ENCODE measurements at regions not wholly inside any gene's neighbourhood (a gene's known extent, or its start where the extent isn't known, plus 50 kb on each side); places are given as distances from the start of the nearest gene placed in this dataset.
"Not testable (repeated sequence)": the region's sequence is repeated elsewhere in the genome, so short reads cannot be mapped to it uniquely, and the experiment has no call there.

- no peaks in the 10 kb centered on the region for H3K9me3 Mint-ChIP-seq
- no peaks in the 10 kb centered on the region for H3K4me1 Mint-ChIP-seq (ENCODE audit: low read depth)
- H3K36me3 Mint-ChIP-seq (ENCODE audit: low read depth): no peaks in the 10 kb centered on the region
- H3K4me3 Mint-ChIP-seq: no peak overlapping the region
- DNase-seq (ENCODE audit: low spot score): no peak
- H3K27ac Mint-ChIP-seq: no peak overlapping the region
- H3K27me3 Mint-ChIP-seq (ENCODE audit: insufficient read depth): no peaks in the 10 kb centered on the region
- intact Hi-C loops (cut with micrococcal nuclease): no loop called here
Observed at GRCh38 chr2:20113004-20113796, 61.8 kb upstream of the LAPTM4A start.

- H3K4me1 Mint-ChIP-seq (ENCODE audit: low read depth): not testable (repeated sequence)
Observed at GRCh38 chr2:20112361-20112760, 60.9 kb upstream of the LAPTM4A start.

GRCh38 chr2:20111311-20112131 is 60.1 kb upstream of the LAPTM4A start:
- intact Hi-C loops (cut with micrococcal nuclease): no loop called here
- Mint-ChIP-seq H3K36me3 (ENCODE audit: low read depth) (peaks cover 2% of the 10 kb centered on the region), H3K4me1 (ENCODE audit: low read depth) (peaks cover 6% of the 10 kb centered on the region), H3K27me3 (ENCODE audit: insufficient read depth) (peaks cover 3% of the 10 kb centered on the region), H3K4me3 (no peak overlapping the region), H3K27ac (no peak overlapping the region), H3K9me3 (no peaks in the 10 kb centered on the region)
- no peak for DNase-seq (ENCODE audit: low spot score)

More at GRCh38 chr2:20112361-20112760, 60.9 kb upstream of the LAPTM4A start:
- H3K9me3 Mint-ChIP-seq; DNase-seq (ENCODE audit: low spot score); intact Hi-C loops (cut with micrococcal nuclease); H3K36me3 Mint-ChIP-seq (ENCODE audit: low read depth); H3K27me3 Mint-ChIP-seq (ENCODE audit: insufficient read depth); H3K27ac Mint-ChIP-seq; H3K4me3 Mint-ChIP-seq: not testable (repeated sequence)

- no peaks in the 10 kb centered on the region for H3K9me3 Mint-ChIP-seq
- peaks cover 3% of the 10 kb centered on the region for H3K27me3 Mint-ChIP-seq (ENCODE audit: insufficient read depth)
- no peak overlapping the region for H3K27ac Mint-ChIP-seq
- intact Hi-C loops (cut with micrococcal nuclease): no loop called here
- peaks cover 2% of the 10 kb centered on the region for H3K36me3 Mint-ChIP-seq (ENCODE audit: low read depth)
- no peak overlapping the region for H3K4me3 Mint-ChIP-seq
- no peak for DNase-seq (ENCODE audit: low spot score)
- H3K4me1 Mint-ChIP-seq (ENCODE audit: low read depth): peaks cover 9% of the 10 kb centered on the region
Observed at GRCh38 chr2:20110876-20111275, 59.4 kb upstream of the LAPTM4A start.

- H3K4me3 Mint-ChIP-seq: no peak overlapping the region
- no peak for DNase-seq (ENCODE audit: low spot score)
- intact Hi-C loops (cut with micrococcal nuclease): no loop called here
- H3K9me3 Mint-ChIP-seq: no peaks in the 10 kb centered on the region
- peaks cover 3% of the 10 kb centered on the region for H3K27me3 Mint-ChIP-seq (ENCODE audit: insufficient read depth)
- peaks cover 13% of the 10 kb centered on the region for H3K4me1 Mint-ChIP-seq (ENCODE audit: low read depth)
- no peak overlapping the region for H3K27ac Mint-ChIP-seq
- H3K36me3 Mint-ChIP-seq (ENCODE audit: low read depth): peaks cover 2% of the 10 kb centered on the region
Observed at GRCh38 chr2:20110383-20110782, 59.0 kb upstream of the LAPTM4A start.

- H3K9me3 Mint-ChIP-seq: no peaks in the 10 kb centered on the region
- intact Hi-C loops (cut with micrococcal nuclease): no loop called here
- peaks cover 3% of the 10 kb centered on the region for H3K27me3 Mint-ChIP-seq (ENCODE audit: insufficient read depth)
- H3K36me3 Mint-ChIP-seq (ENCODE audit: low read depth): peaks cover 2% of the 10 kb centered on the region
- no peak overlapping the region for H3K4me3 Mint-ChIP-seq
- H3K4me1 Mint-ChIP-seq (ENCODE audit: low read depth): peaks cover 22% of the 10 kb centered on the region
- no peak for DNase-seq (ENCODE audit: low spot score)
- H3K27ac Mint-ChIP-seq: no peak overlapping the region
Observed at GRCh38 chr2:20108655-20109396, 57.4 kb upstream of the LAPTM4A start.

GRCh38 chr2:20107776-20108175 is 56.3 kb upstream of the LAPTM4A start:
- H3K27ac Mint-ChIP-seq: no peak overlapping the region
- peaks cover 2% of the 10 kb centered on the region for H3K36me3 Mint-ChIP-seq (ENCODE audit: low read depth)
- DNase-seq (ENCODE audit: low spot score): no peak
- H3K4me3 Mint-ChIP-seq: no peak overlapping the region
- peaks cover 3% of the 10 kb centered on the region for H3K9me3 Mint-ChIP-seq
- H3K27me3 Mint-ChIP-seq (ENCODE audit: insufficient read depth): peaks cover 5% of the 10 kb centered on the region
- H3K4me1 Mint-ChIP-seq (ENCODE audit: low read depth): peaks cover 22% of the 10 kb centered on the region
- intact Hi-C loops (cut with micrococcal nuclease): no loop called here

GRCh38 chr2:20107352-20107751 is 55.9 kb upstream of the LAPTM4A start:
- DNase-seq (ENCODE audit: low spot score): no peak
- Mint-ChIP-seq H3K4me3 (no peak overlapping the region), H3K36me3 (ENCODE audit: low read depth) (peaks cover 3% of the 10 kb centered on the region), H3K27ac (no peak overlapping the region), H3K27me3 (ENCODE audit: insufficient read depth) (peaks cover 7% of the 10 kb centered on the region), H3K4me1 (ENCODE audit: low read depth) (peaks cover 22% of the 10 kb centered on the region), H3K9me3 (peaks cover 7% of the 10 kb centered on the region)
- intact Hi-C loops (cut with micrococcal nuclease): no loop called here

GRCh38 chr2:20106746-20107145 is 55.3 kb upstream of the LAPTM4A start:
- H3K4me1 Mint-ChIP-seq (ENCODE audit: low read depth): peaks cover 22% of the 10 kb centered on the region
- intact Hi-C loops (cut with micrococcal nuclease): no loop called here
- peaks cover 7% of the 10 kb centered on the region for H3K27me3 Mint-ChIP-seq (ENCODE audit: insufficient read depth)
- peaks cover 3% of the 10 kb centered on the region for H3K36me3 Mint-ChIP-seq (ENCODE audit: low read depth)
- DNase-seq (ENCODE audit: low spot score): peak; percentile 22
- no peak overlapping the region for H3K27ac Mint-ChIP-seq
- peak overlapping the region; percentile 82 for H3K4me3 Mint-ChIP-seq
- H3K9me3 Mint-ChIP-seq: peaks cover 9% of the 10 kb centered on the region

- intact Hi-C loops (cut with micrococcal nuclease): no loop called here
- Mint-ChIP-seq H3K27ac (no peak overlapping the region), H3K36me3 (ENCODE audit: low read depth) (peaks cover 3% of the 10 kb centered on the region), H3K9me3 (peaks cover 9% of the 10 kb centered on the region), H3K4me1 (ENCODE audit: low read depth) (peaks cover 22% of the 10 kb centered on the region), H3K27me3 (ENCODE audit: insufficient read depth) (peaks cover 10% of the 10 kb centered on the region), H3K4me3 (no peak overlapping the region)
- DNase-seq (ENCODE audit: low spot score): no peak
Observed at GRCh38 chr2:20104900-20105545, 53.6 kb upstream of the LAPTM4A start.

GRCh38 chr2:20103530-20103929 is 52.1 kb upstream of the LAPTM4A start:
- H3K27me3 Mint-ChIP-seq (ENCODE audit: insufficient read depth): peaks cover 10% of the 10 kb centered on the region
- H3K4me1 Mint-ChIP-seq (ENCODE audit: low read depth): peaks cover 22% of the 10 kb centered on the region
- H3K27ac Mint-ChIP-seq: no peak overlapping the region
- peaks cover 9% of the 10 kb centered on the region for H3K9me3 Mint-ChIP-seq
- intact Hi-C loops (cut with micrococcal nuclease): no loop called here
- no peak overlapping the region for H3K4me3 Mint-ChIP-seq
- H3K36me3 Mint-ChIP-seq (ENCODE audit: low read depth): peaks cover 3% of the 10 kb centered on the region
- DNase-seq (ENCODE audit: low spot score): no peak

Measured in activated T-helper 1 cell treated with anti-CD3 and anti-CD28 coated beads, Interleukin-12 subunit alpha, Interleukin-12 subunit beta, Interleukin-2, Interleukin-4 antibody, amounts not matched to agents 30 ng/mL and 10 ng/mL and 1 ng/mL, durations not matched to agents 14 hours and 24 hours and 36 hours (primary cell).